ENCODE measurements at regions not wholly inside any gene's neighbourhood (a gene's known extent, or its start where the extent isn't known, plus 50 kb on each side); places are given as distances from the start of the nearest gene placed in this dataset.

GRCh38 chr2:217660423-217660822, 342.4 kb downstream of the TNS1 start:
- Mint-ChIP-seq H3K4me3 (peak overlapping the region; percentile 16 to 36), H3K27me3 (peaks cover 13% of the 10 kb centered on the region), H3K4me1 (peaks cover 58% of the 10 kb centered on the region), H3K9me3 (peaks cover 0 to 7% of the 10 kb centered on the region in 2 donors), H3K27ac (no peak overlapping the region)
- ATAC-seq (peak; percentile 52), DNase-seq (peak; percentile 12 to 15)

GRCh38 chr2:217658806-217659205, 344.0 kb downstream of the TNS1 start:
- Mint-ChIP-seq H3K27me3 (peaks cover 8% of the 10 kb centered on the region), H3K27ac (no peak overlapping the region), H3K9me3 (peaks cover 0 to 5% of the 10 kb centered on the region in 2 donors), H3K4me3 (no peak overlapping the region), H3K4me1 (peaks cover 59% of the 10 kb centered on the region)
- ATAC-seq (no peak), DNase-seq (no peak)

- no peaks in the 10 kb centered on the region for H3K9me3 Mint-ChIP-seq
- no peak overlapping the region for H3K4me3 Mint-ChIP-seq
- no peak overlapping the region for H3K27ac Mint-ChIP-seq
- ATAC-seq (no peak), DNase-seq (no peak)
- peaks cover 45% of the 10 kb centered on the region for H3K4me1 Mint-ChIP-seq
- peaks cover 8% of the 10 kb centered on the region for H3K27me3 Mint-ChIP-seq
Observed at GRCh38 chr2:217657252-217657651, 345.5 kb downstream of the TNS1 start.

- Mint-ChIP-seq H3K4me1 (peaks cover 38% of the 10 kb centered on the region), H3K9me3 (no peaks in the 10 kb centered on the region), H3K4me3 (no peak overlapping the region), H3K27me3 (peaks cover 8% of the 10 kb centered on the region), H3K27ac (no peak overlapping the region)
- DNase-seq (no peak), ATAC-seq (no peak)
Observed at GRCh38 chr2:217656316-217656715, 346.5 kb downstream of the TNS1 start.

DNA sequence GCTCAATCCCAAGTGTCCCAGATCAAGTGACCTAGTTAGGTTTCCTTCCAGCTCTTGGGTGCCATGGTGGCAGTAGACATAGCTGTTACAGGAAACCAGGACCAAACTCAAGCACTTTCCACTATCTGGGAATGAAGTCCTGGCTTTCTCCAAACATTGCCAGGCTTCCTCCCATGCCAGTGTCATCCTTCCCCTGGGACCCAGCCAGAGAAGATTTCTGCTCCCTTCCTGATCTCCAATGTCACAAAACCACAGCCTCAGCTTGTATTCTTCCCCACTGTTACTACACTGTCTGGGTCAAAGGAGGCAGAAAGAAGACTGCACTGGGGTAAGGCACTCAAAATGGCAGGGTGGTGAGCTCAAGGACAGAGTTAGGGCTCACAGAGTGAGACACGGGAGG, 347.1 kb downstream of the TNS1 start:
- no peak overlapping the region for H3K4me3 Mint-ChIP-seq
- no peak overlapping the region for H3K27ac Mint-ChIP-seq
- no peaks in the 10 kb centered on the region for H3K9me3 Mint-ChIP-seq
- DNase-seq (no peak), ATAC-seq (no peak)
- peaks cover 37% of the 10 kb centered on the region for H3K4me1 Mint-ChIP-seq
- H3K27me3 Mint-ChIP-seq, result peaks cover 8% of the 10 kb centered on the region

DNA sequence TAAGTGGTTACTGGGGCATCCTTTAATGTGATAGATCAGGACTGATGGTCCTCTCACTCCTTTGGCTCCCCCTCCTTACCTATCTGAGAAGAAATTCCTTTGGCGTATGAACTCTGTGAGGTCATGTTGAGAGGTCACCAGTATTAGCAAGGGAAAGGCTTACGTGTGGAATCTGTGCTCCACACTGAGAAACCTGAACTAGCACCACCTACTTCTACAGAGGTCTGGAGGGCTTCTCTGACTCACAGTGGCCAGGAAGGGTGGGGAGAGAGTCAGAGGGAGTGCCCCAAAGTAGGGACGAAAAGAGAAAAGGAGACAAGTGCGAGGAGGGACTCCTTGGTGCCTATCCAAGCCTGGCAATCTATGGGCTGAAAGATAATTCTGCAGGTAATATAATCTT, 348.6 kb downstream of the TNS1 start:
- Mint-ChIP-seq H3K4me3 (no peak overlapping the region), H3K27me3 (peaks cover 8% of the 10 kb centered on the region), H3K27ac (no peak overlapping the region), H3K4me1 (peaks cover 23% of the 10 kb centered on the region), H3K9me3 (no peaks in the 10 kb centered on the region)
- DNase-seq (no peak), ATAC-seq (peak; percentile 27)

GRCh38 chr2:217652761-217653639, 349.8 kb downstream of the TNS1 start:
- H3K4me3 Mint-ChIP-seq, result no peak overlapping the region
- no peak overlapping the region for H3K27ac Mint-ChIP-seq
- no peak for DNase-seq
- peaks cover 8% of the 10 kb centered on the region for H3K27me3 Mint-ChIP-seq
- no peak for ATAC-seq
- H3K4me1 Mint-ChIP-seq, result peaks cover 23% of the 10 kb centered on the region
- no peaks in the 10 kb centered on the region for H3K9me3 Mint-ChIP-seq

GRCh38 chr2:217650716-217651360, 352.0 kb downstream of the TNS1 start:
- DNase-seq (peak; percentile 36 to 40), ATAC-seq (peak; percentile 78)
- Mint-ChIP-seq H3K9me3 (no peaks in the 10 kb centered on the region), H3K4me1 (peaks cover 15% of the 10 kb centered on the region), H3K4me3 (no peak overlapping the region), H3K27ac (no peak overlapping the region), H3K27me3 (peaks cover 4% of the 10 kb centered on the region)

DNA sequence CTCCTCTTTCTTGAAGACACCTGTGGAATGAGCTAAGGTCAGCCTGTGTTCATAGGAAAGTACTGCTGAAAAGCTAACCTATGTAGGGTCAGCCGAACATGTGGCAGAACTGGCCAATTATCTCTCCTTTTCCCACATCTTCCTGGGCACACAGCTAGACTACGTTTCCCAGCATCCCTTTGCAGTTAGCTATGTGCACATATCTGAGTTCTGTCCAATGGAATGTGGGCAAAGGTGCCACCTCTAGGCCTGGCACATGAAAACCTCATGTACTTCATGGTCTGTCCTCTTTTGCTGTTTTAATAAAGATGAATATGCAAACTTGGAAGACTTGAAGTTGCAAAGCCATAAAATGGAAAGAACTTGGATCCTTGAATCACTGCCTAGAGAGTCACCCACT, 352.6 kb downstream of the TNS1 start:
- Mint-ChIP-seq H3K27me3 (no peaks in the 10 kb centered on the region), H3K9me3 (no peaks in the 10 kb centered on the region), H3K4me3 (no peak overlapping the region), H3K4me1 (peaks cover 15% of the 10 kb centered on the region), H3K27ac (no peak overlapping the region)
- ATAC-seq (no peak), DNase-seq (no peak)

GRCh38 chr2:217647925-217648324, 354.9 kb downstream of the TNS1 start:
- no peak overlapping the region for H3K27ac Mint-ChIP-seq

DNA sequence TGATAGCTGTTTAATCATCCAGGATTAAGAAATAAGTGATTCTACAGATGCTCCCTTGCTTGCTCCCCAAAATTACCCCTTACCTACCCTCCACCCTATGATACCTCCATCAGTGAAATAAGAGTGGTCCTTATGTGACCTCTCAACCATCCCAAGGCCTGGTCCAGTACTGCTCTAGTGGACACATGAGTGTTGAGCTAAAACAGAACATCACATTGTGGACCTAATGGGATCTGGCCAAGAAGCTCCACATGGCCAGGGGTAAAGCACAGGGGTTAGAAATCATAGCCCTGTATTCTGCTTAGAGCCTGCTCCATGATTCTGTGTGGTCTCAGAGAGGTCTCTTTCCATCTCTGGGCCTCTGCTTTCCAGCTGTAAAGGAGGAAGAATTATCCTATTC, 355.6 kb downstream of the TNS1 start:
- no peak for ATAC-seq
- H3K4me3 Mint-ChIP-seq, result no peak overlapping the region
- no peaks in the 10 kb centered on the region for H3K27me3 Mint-ChIP-seq
- H3K27ac Mint-ChIP-seq, result no peak overlapping the region
- H3K4me1 Mint-ChIP-seq, result peaks cover 6% of the 10 kb centered on the region
- no peak for DNase-seq
- no peaks in the 10 kb centered on the region for H3K9me3 Mint-ChIP-seq

More at GRCh38 chr2:217647925-217648324, 354.9 kb downstream of the TNS1 start:
- DNase-seq (no peak), ATAC-seq (no peak)
- Mint-ChIP-seq H3K9me3 (no peaks in the 10 kb centered on the region), H3K4me1 (peaks cover 6% of the 10 kb centered on the region), H3K4me3 (no peak overlapping the region), H3K27me3 (no peaks in the 10 kb centered on the region)

- Mint-ChIP-seq H3K9me3 (no peaks in the 10 kb centered on the region), H3K27me3 (no peaks in the 10 kb centered on the region), H3K4me1 (peaks cover 3% of the 10 kb centered on the region), H3K27ac (no peak overlapping the region), H3K4me3 (no peak overlapping the region)
- DNase-seq (no peak), ATAC-seq (no peak)
Observed at GRCh38 chr2:217645896-217646295, 356.9 kb downstream of the TNS1 start.

- ATAC-seq, result no peak
Observed at GRCh38 chr2:217643789-217644301, 358.9 kb downstream of the TNS1 start.

GRCh38 chr2:217642944-217643343, 359.9 kb downstream of the TNS1 start:
- DNase-seq (no peak), ATAC-seq (no peak)
- Mint-ChIP-seq H3K27ac (no peak overlapping the region), H3K27me3 (no peaks in the 10 kb centered on the region), H3K4me3 (no peak overlapping the region), H3K9me3 (no peaks in the 10 kb centered on the region), H3K4me1 (no peaks in the 10 kb centered on the region)

More at GRCh38 chr2:217643789-217644301, 358.9 kb downstream of the TNS1 start:
- Mint-ChIP-seq H3K27me3 (no peaks in the 10 kb centered on the region), H3K4me3 (no peak overlapping the region), H3K27ac (no peak overlapping the region), H3K9me3 (no peaks in the 10 kb centered on the region), H3K4me1 (no peaks in the 10 kb centered on the region)
- no peak for DNase-seq

DNA sequence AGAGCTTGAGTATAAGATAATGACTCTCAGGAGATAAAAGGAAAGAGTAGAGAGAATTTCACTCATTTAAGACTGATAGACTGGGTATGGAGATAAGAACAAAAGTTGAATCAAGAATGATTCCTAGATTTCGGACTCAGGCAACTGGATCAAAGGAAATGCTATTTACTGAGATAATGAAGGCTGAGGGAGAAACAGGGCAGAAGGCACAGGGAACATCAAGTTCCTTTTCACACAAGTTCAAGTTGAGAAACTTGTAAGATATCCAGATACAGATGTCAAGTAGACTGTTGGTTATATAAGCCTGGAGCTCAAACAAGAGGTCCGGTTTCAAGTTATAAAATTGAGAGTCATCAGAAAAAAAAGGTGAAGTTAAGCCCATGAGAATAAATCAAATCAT, 360.8 kb downstream of the TNS1 start:
- no peaks in the 10 kb centered on the region for H3K27me3 Mint-ChIP-seq
- H3K4me3 Mint-ChIP-seq, result no peak overlapping the region
- H3K4me1 Mint-ChIP-seq, result no peaks in the 10 kb centered on the region
- DNase-seq (no peak), ATAC-seq (no peak)
- H3K27ac Mint-ChIP-seq, result no peak overlapping the region
- H3K9me3 Mint-ChIP-seq, result no peaks in the 10 kb centered on the region

GRCh38 chr2:217639481-217639880, 363.3 kb downstream of the TNS1 start:
- no peak for ATAC-seq

More at GRCh38 chr2:217639481-217639880, 363.3 kb downstream of the TNS1 start:
- H3K27ac Mint-ChIP-seq, result no peak overlapping the region
- H3K9me3 Mint-ChIP-seq, result no peaks in the 10 kb centered on the region
- H3K27me3 Mint-ChIP-seq, result no peaks in the 10 kb centered on the region
- no peak for DNase-seq
- H3K4me1 Mint-ChIP-seq, result no peaks in the 10 kb centered on the region
- no peak overlapping the region for H3K4me3 Mint-ChIP-seq

All from stimulated activated naive CD8-positive, alpha-beta T cell treated with anti-CD3 and anti-CD28 coated beads, Interleukin-15, amount 100 ng/mL, for 72 hours (primary cell).